IPS-NIHi7 (cell line): ENCODE measurements at regions not wholly inside any gene's neighbourhood (a gene's known extent, or its start where the extent isn't known, plus 50 kb on each side); places are given as distances from the start of the nearest gene placed in this dataset.
"Not testable (repeated sequence)": the region's sequence is repeated elsewhere in the genome, so short reads cannot be mapped to it uniquely, and the experiment has no call there.

ENCODE experiments used
- DNase-seq: peaks from one replicate; pipeline ENCODE4 v3.0.0; 2012; ENCODE audit warnings: mixed read lengths; ENCODE audit errors: extremely low spot score

DNA sequence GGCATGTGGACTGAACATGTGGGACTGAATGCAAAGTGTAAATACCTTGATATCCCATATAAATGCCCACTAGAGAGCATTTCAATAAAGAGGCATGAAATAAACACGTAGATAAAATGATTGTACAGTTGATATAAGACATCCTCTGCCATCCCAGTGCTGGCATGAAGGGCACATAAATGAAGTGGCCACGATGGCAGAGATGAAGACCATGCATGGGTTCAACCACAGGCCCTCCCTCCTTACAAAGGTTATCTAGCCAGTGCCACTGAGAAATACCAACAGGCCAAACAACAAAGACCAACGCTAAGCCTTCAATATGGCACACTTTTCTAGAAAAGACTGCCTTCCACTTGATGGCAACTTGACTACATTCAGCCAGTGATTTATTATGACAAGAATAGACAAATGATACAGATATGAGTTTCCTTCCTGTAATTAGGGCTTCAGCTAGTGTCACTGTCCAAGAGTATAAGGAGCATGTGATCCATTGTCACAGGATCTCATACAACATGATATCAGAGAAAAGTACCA is 493.9 kb upstream of the MAP2 start:
- no peak for DNase-seq

- DNase-seq = no peak
Observed at GRCh38 chr2:208935531-208935930, 488.3 kb upstream of the MAP2 start.

DNA sequence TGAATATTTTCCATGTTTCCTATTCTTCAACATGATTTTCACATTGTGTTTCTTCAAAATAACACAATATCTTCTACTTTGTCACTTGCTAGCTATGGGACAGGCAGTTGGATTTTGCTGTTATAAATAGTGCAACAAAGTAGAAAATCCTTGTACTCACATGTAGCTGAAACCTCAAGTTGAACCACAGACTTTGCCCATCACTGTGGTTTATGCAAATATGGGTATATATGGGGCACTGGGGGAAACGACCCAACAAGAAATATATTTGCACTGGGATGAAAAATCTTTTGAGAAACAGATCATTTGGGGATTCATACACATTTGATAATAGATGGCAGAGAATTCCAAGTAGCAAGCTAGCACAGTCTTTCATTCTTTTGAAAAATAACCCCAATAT is 486.3 kb upstream of the MAP2 start:
- DNase-seq = no peak

DNA sequence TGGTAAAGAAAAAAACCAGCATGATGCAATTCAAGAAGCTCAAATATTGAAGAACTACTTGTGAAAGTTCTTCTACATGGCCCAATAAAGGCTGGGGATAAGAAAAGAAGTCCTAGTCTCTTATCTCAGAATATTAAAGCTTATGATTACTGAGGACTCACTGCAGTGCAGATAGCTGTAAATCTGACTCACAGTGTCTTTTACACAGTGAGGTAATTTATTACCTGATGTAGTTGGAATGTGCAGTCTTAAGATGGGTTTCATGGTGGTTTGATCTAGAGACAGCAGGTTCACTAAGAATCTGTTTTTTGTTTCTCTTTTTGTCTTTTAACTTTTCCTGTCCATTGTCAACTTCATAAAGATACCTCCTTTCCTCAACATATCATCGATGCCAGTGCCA is 484.0 kb upstream of the MAP2 start:
- no peak for DNase-seq

DNA sequence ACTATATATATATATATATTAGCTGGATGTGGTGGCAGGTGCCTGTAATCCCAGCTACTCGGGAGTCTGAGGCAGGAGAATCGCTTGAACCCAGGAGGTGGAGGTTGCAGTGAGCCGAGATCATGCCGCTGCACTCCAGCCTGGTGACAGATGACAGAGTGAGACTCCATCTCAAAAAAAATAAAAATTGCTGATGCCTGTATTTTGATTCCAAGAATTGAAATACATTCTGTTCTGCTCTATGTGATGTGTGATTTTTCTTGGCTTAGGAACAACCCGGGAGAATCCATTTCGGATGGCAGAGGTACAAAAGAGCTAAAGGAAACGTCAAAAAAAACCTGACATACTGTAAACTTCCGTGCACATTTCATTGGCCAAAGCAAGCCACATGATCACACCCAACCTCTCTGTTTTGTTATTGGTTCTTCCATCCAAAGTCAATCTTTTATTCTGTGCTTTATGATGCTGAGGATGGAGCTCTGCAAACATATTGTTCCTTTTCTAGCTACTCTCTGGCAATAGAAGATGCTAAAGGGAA is 478.1 kb upstream of the MAP2 start:
- no peak for DNase-seq

DNA sequence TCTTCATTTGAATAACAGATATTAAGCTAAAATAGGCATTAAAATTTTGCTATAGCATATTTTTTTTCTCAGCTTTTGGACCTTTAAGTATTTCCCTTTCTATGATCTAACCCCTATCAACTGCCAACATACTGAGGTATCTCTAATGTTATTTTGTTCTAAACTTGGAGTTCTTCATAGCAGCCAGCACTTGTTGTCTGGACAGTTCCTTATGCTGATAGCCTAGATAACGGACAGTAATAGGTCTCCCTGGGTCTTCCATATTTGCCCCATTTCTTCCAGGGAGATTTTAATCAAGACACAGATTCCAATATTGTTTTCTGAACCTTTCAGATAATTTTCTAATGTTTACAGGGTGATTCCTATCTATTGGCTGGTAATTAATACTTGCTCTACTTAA is 475.8 kb upstream of the MAP2 start:
- no peak for DNase-seq

DNA sequence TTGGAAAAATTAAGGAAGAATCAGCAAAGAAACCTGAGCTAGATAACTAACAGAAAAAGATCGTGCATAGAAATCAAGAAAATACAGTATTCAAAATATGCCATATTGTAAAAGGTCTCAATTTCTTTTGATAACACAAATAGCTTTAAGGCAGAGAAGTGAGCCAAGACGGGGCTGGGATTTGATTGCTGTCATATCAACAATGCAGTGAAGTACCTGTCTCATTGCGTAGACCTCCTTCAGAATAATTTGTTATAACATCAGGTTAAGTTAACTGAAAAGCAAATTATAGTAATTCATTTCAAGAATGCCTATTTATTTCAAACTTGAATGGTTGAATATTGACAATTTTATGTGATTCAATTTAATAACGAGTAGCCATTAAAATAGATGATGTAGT is 453.8 kb upstream of the MAP2 start:
- DNase-seq = no peak

DNA sequence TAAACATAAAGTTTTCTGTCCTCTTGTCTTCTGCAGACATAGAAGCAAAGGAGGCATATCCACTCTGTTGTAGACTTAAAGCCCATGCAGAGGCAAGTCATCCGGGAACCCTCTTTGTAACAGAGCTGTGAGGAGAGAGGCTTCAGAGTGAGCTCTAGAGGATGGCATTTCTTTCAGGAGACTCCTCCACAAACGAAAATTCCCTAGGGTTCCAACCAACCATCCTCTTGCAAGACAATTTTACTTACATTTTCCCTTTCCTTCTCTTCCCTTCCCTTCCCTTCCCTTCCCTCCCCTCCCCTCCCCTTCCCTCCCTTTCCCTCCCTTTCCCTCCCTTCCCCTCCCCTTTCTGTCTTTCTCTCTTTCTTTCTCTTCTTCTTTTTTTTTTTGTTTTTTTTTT is 446.3 kb upstream of the MAP2 start:
- no peak for DNase-seq

DNA sequence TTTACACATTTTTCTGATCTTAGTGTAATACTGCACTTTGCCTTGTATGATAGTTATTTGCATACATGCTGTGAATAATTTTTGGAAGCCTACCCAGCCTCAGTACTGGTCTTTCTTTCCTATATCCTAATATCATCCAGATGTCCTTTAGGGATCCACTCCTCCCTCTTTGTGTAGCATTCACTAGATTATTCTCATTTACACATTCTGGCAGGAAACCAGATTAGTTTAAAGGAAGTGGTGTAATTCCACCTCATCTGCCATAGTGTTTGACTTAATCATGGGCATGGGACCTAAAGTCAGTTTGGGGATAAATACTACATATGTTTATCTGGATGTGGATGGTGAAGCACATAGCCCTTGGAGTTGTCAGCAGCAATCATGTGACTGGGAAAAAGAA is 444.9 kb upstream of the MAP2 start:
- DNase-seq = no peak

- DNase-seq = no peak
Observed at GRCh38 chr2:208980321-208980720, 443.5 kb upstream of the MAP2 start.

GRCh38 chr2:208982831-208983230 is 441.0 kb upstream of the MAP2 start:
- no peak for DNase-seq

DNA sequence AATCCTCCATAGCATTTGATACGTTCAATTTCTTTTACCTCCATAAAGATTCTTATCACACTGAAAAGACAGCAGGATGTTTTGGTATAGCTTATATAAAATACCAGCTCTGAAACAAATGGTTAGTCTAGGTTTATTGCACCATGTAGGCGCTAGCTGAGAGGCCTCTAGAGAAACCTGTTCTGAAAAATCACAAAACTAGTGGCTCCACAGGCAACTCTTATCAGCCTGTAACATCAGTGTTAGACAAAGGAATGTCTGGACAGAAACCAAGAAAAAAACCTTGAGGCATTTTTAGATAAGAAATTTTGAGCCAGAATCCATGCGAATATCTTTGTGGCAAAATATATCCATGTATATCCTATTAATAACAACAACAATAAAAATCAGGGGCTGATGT is 440.4 kb upstream of the MAP2 start:
- DNase-seq = no peak

- no peak for DNase-seq
Observed at GRCh38 chr2:208984376-208985090, 439.3 kb upstream of the MAP2 start.

GRCh38 chr2:208985644-208986043 is 438.2 kb upstream of the MAP2 start:
- DNase-seq = no peak

- no peak for DNase-seq
Observed at GRCh38 chr2:208990716-208991115, 433.1 kb upstream of the MAP2 start.

DNA sequence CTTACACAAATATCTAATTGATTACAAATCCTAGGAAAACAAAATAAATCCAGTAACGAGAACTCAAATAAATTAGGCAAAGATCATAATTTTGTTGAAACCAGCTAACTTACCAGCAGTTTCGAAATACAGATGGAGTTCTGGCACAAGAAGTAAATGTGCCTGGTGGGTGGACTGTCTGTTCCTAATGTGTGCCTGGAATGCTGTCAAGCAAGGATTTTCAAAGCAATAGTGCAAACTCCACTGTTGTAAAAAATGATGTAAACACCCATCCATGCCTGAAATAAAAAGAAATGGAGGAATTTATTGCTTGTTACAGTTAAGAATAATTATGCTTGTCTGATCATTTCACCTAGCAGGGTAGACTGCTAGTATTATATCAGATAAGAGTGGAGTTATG is 423.9 kb upstream of the MAP2 start:
- DNase-seq = no peak

DNA sequence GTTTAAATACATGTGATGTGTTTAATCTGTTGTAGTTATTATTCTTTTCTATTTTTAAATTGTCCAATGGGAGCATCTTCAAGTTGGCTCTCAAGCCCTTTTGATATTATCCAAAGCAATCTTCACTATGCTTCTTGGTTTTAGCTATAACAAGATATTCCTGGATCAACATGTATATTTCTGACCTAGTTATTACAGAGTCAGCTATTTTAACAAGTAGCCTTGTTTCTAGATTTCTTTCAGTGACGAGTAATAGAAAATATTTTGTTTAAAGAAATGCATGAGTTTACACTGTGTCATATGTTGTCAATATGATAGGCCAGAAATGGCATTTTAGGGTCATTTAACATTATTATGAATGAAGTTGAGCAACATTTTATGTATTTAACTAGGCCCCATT is 421.8 kb upstream of the MAP2 start:
- no peak for DNase-seq

GRCh38 chr2:209005371-209005770 is 418.5 kb upstream of the MAP2 start:
- no peak for DNase-seq

- DNase-seq = no peak
Observed at GRCh38 chr2:209008636-209009287, 415.1 kb upstream of the MAP2 start.

- DNase-seq = not testable (repeated sequence)
Observed at GRCh38 chr2:209018633-209019032, 405.2 kb upstream of the MAP2 start.

GRCh38 chr2:209029249-209029648 is 394.6 kb upstream of the MAP2 start:
- DNase-seq = no peak

- no peak for DNase-seq
Observed at GRCh38 chr2:209044307-209044706, 379.5 kb upstream of the MAP2 start.

GRCh38 chr2:209046163-209046562 is 377.7 kb upstream of the MAP2 start:
- DNase-seq = no peak
